ENCODE measurements at regions not wholly inside any gene's neighbourhood (a gene's known extent, or its start where the extent isn't known, plus 50 kb on each side); places are given as distances from the start of the nearest gene placed in this dataset.

DNA sequence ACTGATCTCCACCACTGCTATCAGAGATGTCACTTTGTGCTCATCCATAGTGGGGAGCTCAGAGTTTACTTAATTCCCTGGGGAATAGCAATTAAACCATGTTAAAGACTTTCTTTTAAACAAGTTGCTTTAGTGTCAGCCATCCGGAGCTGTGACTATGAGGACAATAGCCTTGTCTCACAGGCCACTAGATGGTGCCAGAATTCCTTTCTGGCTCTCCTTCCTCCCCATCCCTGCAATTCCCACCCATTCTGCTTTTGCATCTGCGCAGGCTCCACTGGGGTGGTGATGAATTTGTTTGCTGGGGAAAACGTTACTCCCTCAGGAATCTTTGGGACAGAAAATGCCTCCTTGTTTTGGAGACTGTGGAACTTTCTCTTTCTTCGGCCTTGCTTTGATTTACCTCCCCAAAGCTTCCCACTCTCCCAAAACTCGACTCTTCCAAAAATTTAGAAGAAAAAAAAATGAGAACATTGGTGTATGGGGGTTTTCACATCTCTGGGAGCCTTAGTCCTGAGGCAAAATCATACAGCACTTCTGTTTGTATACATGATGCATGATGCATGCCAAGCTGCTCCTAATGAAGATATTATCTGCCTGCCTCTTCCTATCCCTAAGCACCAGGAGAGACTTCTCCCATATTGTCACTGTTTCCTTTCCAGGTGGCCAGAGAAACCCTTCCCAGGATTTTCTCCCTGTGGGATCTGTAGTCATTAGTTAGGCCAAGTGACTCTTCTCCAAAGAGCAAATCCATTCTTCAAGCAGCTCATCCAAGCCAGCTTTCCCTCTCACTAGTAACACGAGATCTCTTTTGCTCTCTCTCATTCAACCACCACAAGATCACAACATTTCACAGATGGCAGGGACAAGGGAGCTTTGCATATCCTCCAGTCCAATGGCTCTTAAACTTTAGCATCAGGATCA lies 466.1 kb downstream of the TLR4 start:
- TF ChIP-seq EZH2 (IDR thresholded peaks at IDR 0.05; ENCODE audit: borderline replicate concordance, low read length) (no peak), CTCF (IDR thresholded peaks at IDR 0.05; ENCODE audit: low read length) (peak; percentile 51; the same call in 1 of the 2 replicates)

All from OCI-LY1 (cell line).